GM23338 (cell line): ENCODE measurements at regions not wholly inside any gene's neighbourhood (a gene's known extent, or its start where the extent isn't known, plus 50 kb on each side); places are given as distances from the start of the nearest gene placed in this dataset.

Experiments
- ATAC-seq: fragments of 200-7000 bp; cut with Tn5 transposase; 3 replicates; pipeline ENCODE4 v1.9.1; 2020
- DNase-seq: peaks from one replicate; pipeline ENCODE4 v3.0.0-alpha.2; 2015; ENCODE audit warnings: low spot score
- H2AFZ ChIP-seq: fragments of 200-600 bp; sonication (generic); 2 replicates; pipeline ENCODE4 v1.8.0; 2016; ENCODE audit warnings: antibody characterized with exemption, mild to moderate bottlenecking, moderate library complexity
- H3F3A ChIP-seq: fragments of 200-600 bp; sonication (generic); replicated peaks from 2 replicates; pipeline ENCODE4 v1.8.0; 2017; ENCODE audit warnings: antibody characterized with exemption, mixed run types, low read depth
- H3K27ac ChIP-seq: fragments of 200-600 bp; sonication (generic); 2 replicates; pipeline ENCODE4 v1.6.1; 2016; ENCODE audit warnings: low read depth
- H3K27me3 ChIP-seq: fragments of 200-600 bp; sonication (generic); 2 replicates; pipeline ENCODE4 v1.8.0; 2016; ENCODE audit warnings: mild to moderate bottlenecking, mixed run types, moderate library complexity; ENCODE audit not compliant: insufficient read depth
- H3K36me3 ChIP-seq: fragments of 200-600 bp; sonication (generic); 2 replicates; pipeline ENCODE4 v1.8.0; 2016; ENCODE audit warnings: mild to moderate bottlenecking; ENCODE audit not compliant: insufficient read depth
- H3K4me1 ChIP-seq: fragments of 200-600 bp; sonication (generic); 2 replicates; pipeline ENCODE4 v1.8.0; 2016; ENCODE audit warnings: mild to moderate bottlenecking, moderate library complexity; ENCODE audit not compliant: insufficient read depth
- H3K4me2 ChIP-seq: fragments of 200-600 bp; sonication (generic); 2 replicates; pipeline ENCODE4 v1.7.1; 2017; ENCODE audit warnings: mixed run types
- H3K4me3 ChIP-seq: fragments of 200-600 bp; sonication (generic); 2 replicates; pipeline ENCODE4 v1.6.1; 2016; ENCODE audit warnings: mixed run types
- H3K79me2 ChIP-seq: fragments of 200-600 bp; sonication (generic); replicated peaks from 2 replicates; pipeline ENCODE4 v1.8.0; 2017; ENCODE audit warnings: mild to moderate bottlenecking; ENCODE audit not compliant: insufficient read depth
- H3K9me2 ChIP-seq: fragments of 200-600 bp; sonication (generic); 2 replicates; pipeline ENCODE4 v1.8.0; 2017; ENCODE audit not compliant: insufficient read depth
- H4K20me1 ChIP-seq: fragments of 200-600 bp; sonication (generic); replicated peaks from 2 replicates; pipeline ENCODE4 v1.8.0; 2017; ENCODE audit warnings: mild to moderate bottlenecking; ENCODE audit not compliant: insufficient read depth
- H3K27ac Mint-ChIP-seq: 2 replicates; pipeline ENCODE4 v1.8.0; 2020; ENCODE audit warnings: inconsistent platforms, mild to moderate bottlenecking, moderate library complexity, mixed read lengths
- H3K27me3 Mint-ChIP-seq: 3 replicates; pipeline ENCODE4 v1.8.0; 2022; ENCODE audit warnings: low read depth, mild to moderate bottlenecking, moderate library complexity, mixed read lengths, inconsistent platforms; ENCODE audit not compliant: insufficient read depth, poor library complexity
- H3K36me3 Mint-ChIP-seq: 3 replicates; pipeline ENCODE4 v1.8.0; 2021; ENCODE audit warnings: low read depth, mild to moderate bottlenecking, inconsistent platforms, moderate library complexity, mixed read lengths
- H3K4me1 Mint-ChIP-seq: 3 replicates; pipeline ENCODE4 v1.8.0; 2020; ENCODE audit warnings: mild to moderate bottlenecking, inconsistent platforms, mixed read lengths
- H3K4me3 Mint-ChIP-seq: 3 replicates; pipeline ENCODE4 v1.8.0; 2021; ENCODE audit warnings: moderate library complexity, mild to moderate bottlenecking, inconsistent platforms, mixed read lengths
- H3K9me3 Mint-ChIP-seq: 3 replicates; pipeline ENCODE4 v1.8.0; 2020; ENCODE audit warnings: moderate library complexity, mild to moderate bottlenecking, inconsistent platforms, mixed read lengths
- CREB1 ChIP-seq: fragments of 250-450 bp; sonication (Bioruptor Pico); IDR thresholded peaks from 2 replicates; pipeline ENCODE4 v1.5.0; 2020; ENCODE audit warnings: low read depth, mild to moderate bottlenecking, moderate library complexity
- EZH2 ChIP-seq: fragments of 200-600 bp; sonication (generic); IDR thresholded peaks from one replicate; pipeline ENCODE4 v1.8.0; 2017; ENCODE audit warnings: antibody characterized with exemption, mild to moderate bottlenecking, low read depth; ENCODE audit not compliant: unreplicated experiment
- JUNB ChIP-seq: IDR thresholded peaks from one replicate; pipeline ENCODE4 v1.6.1; 2016; ENCODE audit warnings: antibody characterized with exemption; ENCODE audit not compliant: unreplicated experiment
- NANOG ChIP-seq: IDR thresholded peaks from 2 replicates; pipeline ENCODE4 v1.6.1; 2016; ENCODE audit warnings: antibody characterized with exemption, borderline replicate concordance
- POLR2AphosphoS5 ChIP-seq: IDR thresholded peaks from 2 replicates; pipeline ENCODE4 v1.6.1; 2016; ENCODE audit warnings: antibody characterized with exemption, low read depth
- STAT1 ChIP-seq: IDR thresholded peaks from one replicate; pipeline ENCODE4 v1.6.1; 2016; ENCODE audit warnings: antibody characterized with exemption; ENCODE audit not compliant: unreplicated experiment
- ZNF114 ChIP-seq: fragments of 250-450 bp; sonication (Bioruptor Pico); IDR thresholded peaks from 2 replicates; pipeline ENCODE4 v1.5.0; 2020; ENCODE audit warnings: mild to moderate bottlenecking, moderate library complexity
- ZNF331 ChIP-seq: fragments of 250-450 bp; sonication (Bioruptor Pico); IDR thresholded peaks from 2 replicates; pipeline ENCODE4 v1.5.0; 2020; ENCODE audit warnings: low read depth, mild to moderate bottlenecking, moderate library complexity
- TF ChIP-seq, protein P1 (sequence below): IDR thresholded peaks from 2 replicates; pipeline ENCODE4 v1.6.1; 2016; ENCODE audit warnings: antibody characterized with exemption
- TF ChIP-seq, protein P2 (sequence below): fragments of 250-450 bp; sonication (Bioruptor Pico); IDR thresholded peaks from 2 replicates; pipeline ENCODE4 v1.5.0; 2020; ENCODE audit warnings: mild to moderate bottlenecking, moderate library complexity
- TF ChIP-seq, protein P3 (sequence below): IDR thresholded peaks from one replicate; pipeline ENCODE4 v1.6.1; 2018; ENCODE audit warnings: antibody characterized with exemption; ENCODE audit not compliant: unreplicated experiment
- TF ChIP-seq, protein P4 (sequence below), 2 experiments: fragments of 200-600 bp in 1 of 2; sonication (generic) in 1 of 2; conservative IDR thresholded peaks; 2 replicates each; pipeline versions ENCODE4 v1.5.1 to v1.6.1; 2016 to 2017; ENCODE audit warnings: antibody characterized with exemption in 2 of 2, low read depth in 2 of 2, mild to moderate bottlenecking in 2 of 2, moderate library complexity in 1 of 2

DNA sequence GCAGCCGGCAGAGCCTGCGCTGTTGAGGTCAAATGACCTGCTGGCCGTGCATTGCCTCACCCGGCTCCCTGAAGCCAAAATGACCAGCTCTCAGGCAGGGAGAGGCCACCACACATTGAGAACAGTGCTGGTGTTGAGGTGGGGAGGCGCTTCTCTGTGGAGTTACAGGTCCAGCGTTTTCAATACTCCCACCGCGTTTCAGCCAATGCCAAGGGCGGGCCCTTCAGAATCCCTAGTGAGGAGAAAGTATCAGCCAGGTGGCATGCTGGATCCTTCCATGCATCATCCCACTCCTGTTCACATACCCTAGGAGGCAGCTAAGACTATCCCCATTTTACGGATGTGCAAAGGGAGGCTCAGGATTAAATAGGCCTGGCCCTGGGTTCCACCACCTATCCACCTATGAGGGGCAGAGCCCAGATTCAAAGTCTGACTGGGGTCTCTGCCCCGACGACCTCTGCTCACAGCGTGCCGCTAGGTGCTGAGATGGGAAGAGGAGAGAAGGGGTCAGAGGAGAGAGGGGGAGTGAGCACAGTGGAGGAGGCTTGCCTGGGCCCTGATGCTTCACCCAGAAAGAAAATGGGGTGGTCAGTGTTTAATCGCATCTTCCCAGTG lies 137.6 kb upstream of the ID2 start:
- no peak overlapping the region for H3K27ac ChIP-seq
- no peaks in the 10 kb centered on the region for H3K9me2 ChIP-seq
- Mint-ChIP-seq H3K4me1 (no peaks in the 10 kb centered on the region; the same call in 2 of the 3 replicates), H3K9me3 (no peaks in the 10 kb centered on the region), H3K36me3 (no peaks in the 10 kb centered on the region), H3K4me3 (no peak overlapping the region), H3K27me3 (peaks cover 5% of the 10 kb centered on the region), H3K27ac (no peak overlapping the region; the same call in 1 of the 2 replicates)
- H3K27me3 ChIP-seq = no peaks in the 10 kb centered on the region
- H4K20me1 ChIP-seq = no peaks in the 10 kb centered on the region
- no peak overlapping the region for H3K4me3 ChIP-seq
- DNase-seq (no peak), ATAC-seq (no peak)
- no peak overlapping the region for H2AFZ ChIP-seq
- H3K36me3 ChIP-seq = no peaks in the 10 kb centered on the region
- H3K79me2 ChIP-seq = no peaks in the 10 kb centered on the region
- no peak overlapping the region for H3K4me2 ChIP-seq
- TF ChIP-seq NANOG = no peak
- TF ChIP-seq, protein P1, sequence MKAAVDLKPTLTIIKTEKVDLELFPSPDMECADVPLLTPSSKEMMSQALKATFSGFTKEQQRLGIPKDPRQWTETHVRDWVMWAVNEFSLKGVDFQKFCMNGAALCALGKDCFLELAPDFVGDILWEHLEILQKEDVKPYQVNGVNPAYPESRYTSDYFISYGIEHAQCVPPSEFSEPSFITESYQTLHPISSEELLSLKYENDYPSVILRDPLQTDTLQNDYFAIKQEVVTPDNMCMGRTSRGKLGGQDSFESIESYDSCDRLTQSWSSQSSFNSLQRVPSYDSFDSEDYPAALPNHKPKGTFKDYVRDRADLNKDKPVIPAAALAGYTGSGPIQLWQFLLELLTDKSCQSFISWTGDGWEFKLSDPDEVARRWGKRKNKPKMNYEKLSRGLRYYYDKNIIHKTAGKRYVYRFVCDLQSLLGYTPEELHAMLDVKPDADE = no peak
- no peak for TF ChIP-seq POLR2AphosphoS5
- TF ChIP-seq, protein P2, sequence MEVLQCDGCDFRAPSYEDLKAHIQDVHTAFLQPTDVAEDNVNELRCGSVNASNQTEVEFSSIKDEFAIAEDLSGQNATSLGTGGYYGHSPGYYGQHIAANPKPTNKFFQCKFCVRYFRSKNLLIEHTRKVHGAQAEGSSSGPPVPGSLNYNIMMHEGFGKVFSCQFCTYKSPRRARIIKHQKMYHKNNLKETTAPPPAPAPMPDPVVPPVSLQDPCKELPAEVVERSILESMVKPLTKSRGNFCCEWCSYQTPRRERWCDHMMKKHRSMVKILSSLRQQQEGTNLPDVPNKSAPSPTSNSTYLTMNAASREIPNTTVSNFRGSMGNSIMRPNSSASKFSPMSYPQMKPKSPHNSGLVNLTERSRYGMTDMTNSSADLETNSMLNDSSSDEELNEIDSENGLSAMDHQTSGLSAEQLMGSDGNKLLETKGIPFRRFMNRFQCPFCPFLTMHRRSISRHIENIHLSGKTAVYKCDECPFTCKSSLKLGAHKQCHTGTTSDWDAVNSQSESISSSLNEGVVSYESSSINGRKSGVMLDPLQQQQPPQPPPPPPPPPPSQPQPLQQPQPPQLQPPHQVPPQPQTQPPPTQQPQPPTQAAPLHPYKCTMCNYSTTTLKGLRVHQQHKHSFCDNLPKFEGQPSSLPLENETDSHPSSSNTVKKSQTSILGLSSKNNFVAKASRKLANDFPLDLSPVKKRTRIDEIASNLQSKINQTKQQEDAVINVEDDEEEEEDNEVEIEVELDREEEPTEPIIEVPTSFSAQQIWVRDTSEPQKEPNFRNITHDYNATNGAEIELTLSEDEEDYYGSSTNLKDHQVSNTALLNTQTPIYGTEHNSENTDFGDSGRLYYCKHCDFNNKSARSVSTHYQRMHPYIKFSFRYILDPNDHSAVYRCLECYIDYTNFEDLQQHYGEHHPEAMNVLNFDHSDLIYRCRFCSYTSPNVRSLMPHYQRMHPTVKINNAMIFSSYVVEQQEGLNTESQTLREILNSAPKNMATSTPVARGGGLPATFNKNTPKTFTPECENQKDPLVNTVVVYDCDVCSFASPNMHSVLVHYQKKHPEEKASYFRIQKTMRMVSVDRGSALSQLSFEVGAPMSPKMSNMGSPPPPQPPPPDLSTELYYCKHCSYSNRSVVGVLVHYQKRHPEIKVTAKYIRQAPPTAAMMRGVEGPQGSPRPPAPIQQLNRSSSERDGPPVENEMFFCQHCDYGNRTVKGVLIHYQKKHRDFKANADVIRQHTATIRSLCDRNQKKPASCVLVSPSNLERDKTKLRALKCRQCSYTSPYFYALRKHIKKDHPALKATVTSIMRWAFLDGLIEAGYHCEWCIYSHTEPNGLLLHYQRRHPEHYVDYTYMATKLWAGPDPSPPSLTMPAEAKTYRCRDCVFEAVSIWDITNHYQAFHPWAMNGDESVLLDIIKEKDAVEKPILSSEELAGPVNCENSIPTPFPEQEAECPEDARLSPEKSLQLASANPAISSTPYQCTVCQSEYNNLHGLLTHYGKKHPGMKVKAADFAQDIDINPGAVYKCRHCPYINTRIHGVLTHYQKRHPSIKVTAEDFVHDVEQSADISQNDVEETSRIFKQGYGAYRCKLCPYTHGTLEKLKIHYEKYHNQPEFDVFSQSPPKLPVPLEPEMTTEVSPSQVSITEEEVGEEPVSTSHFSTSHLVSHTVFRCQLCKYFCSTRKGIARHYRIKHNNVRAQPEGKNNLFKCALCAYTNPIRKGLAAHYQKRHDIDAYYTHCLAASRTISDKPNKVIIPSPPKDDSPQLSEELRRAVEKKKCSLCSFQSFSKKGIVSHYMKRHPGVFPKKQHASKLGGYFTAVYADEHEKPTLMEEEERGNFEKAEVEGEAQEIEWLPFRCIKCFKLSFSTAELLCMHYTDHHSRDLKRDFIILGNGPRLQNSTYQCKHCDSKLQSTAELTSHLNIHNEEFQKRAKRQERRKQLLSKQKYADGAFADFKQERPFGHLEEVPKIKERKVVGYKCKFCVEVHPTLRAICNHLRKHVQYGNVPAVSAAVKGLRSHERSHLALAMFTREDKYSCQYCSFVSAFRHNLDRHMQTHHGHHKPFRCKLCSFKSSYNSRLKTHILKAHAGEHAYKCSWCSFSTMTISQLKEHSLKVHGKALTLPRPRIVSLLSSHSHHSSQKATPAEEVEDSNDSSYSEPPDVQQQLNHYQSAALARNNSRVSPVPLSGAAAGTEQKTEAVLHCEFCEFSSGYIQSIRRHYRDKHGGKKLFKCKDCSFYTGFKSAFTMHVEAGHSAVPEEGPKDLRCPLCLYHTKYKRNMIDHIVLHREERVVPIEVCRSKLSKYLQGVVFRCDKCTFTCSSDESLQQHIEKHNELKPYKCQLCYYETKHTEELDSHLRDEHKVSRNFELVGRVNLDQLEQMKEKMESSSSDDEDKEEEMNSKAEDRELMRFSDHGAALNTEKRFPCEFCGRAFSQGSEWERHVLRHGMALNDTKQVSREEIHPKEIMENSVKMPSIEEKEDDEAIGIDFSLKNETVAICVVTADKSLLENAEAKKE (CRISPR knock-in tag) = no peak
- TF ChIP-seq ZNF114 (CRISPR knock-in tag) = no peak
- no peak for TF ChIP-seq CREB1 (CRISPR knock-in tag)
- TF ChIP-seq ZNF331 (CRISPR knock-in tag) = no peak
- TF ChIP-seq STAT1 = no peak
- TF ChIP-seq, protein P3, sequence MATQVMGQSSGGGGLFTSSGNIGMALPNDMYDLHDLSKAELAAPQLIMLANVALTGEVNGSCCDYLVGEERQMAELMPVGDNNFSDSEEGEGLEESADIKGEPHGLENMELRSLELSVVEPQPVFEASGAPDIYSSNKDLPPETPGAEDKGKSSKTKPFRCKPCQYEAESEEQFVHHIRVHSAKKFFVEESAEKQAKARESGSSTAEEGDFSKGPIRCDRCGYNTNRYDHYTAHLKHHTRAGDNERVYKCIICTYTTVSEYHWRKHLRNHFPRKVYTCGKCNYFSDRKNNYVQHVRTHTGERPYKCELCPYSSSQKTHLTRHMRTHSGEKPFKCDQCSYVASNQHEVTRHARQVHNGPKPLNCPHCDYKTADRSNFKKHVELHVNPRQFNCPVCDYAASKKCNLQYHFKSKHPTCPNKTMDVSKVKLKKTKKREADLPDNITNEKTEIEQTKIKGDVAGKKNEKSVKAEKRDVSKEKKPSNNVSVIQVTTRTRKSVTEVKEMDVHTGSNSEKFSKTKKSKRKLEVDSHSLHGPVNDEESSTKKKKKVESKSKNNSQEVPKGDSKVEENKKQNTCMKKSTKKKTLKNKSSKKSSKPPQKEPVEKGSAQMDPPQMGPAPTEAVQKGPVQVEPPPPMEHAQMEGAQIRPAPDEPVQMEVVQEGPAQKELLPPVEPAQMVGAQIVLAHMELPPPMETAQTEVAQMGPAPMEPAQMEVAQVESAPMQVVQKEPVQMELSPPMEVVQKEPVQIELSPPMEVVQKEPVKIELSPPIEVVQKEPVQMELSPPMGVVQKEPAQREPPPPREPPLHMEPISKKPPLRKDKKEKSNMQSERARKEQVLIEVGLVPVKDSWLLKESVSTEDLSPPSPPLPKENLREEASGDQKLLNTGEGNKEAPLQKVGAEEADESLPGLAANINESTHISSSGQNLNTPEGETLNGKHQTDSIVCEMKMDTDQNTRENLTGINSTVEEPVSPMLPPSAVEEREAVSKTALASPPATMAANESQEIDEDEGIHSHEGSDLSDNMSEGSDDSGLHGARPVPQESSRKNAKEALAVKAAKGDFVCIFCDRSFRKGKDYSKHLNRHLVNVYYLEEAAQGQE = no peak
- TF ChIP-seq EZH2 = no peak
- TF ChIP-seq, protein P4, sequence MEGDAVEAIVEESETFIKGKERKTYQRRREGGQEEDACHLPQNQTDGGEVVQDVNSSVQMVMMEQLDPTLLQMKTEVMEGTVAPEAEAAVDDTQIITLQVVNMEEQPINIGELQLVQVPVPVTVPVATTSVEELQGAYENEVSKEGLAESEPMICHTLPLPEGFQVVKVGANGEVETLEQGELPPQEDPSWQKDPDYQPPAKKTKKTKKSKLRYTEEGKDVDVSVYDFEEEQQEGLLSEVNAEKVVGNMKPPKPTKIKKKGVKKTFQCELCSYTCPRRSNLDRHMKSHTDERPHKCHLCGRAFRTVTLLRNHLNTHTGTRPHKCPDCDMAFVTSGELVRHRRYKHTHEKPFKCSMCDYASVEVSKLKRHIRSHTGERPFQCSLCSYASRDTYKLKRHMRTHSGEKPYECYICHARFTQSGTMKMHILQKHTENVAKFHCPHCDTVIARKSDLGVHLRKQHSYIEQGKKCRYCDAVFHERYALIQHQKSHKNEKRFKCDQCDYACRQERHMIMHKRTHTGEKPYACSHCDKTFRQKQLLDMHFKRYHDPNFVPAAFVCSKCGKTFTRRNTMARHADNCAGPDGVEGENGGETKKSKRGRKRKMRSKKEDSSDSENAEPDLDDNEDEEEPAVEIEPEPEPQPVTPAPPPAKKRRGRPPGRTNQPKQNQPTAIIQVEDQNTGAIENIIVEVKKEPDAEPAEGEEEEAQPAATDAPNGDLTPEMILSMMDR (conservative IDR thresholded peaks at IDR 0.05; ENCODE audit: low read depth in 2 of 2) = no peak
- TF ChIP-seq JUNB = no peak
- H3K4me1 ChIP-seq = no peaks in the 10 kb centered on the region
- no peaks in the 10 kb centered on the region for H3F3A ChIP-seq
